Right ventricle myocardium superior (tissue), 1 donor: ENCODE measurements at regions not wholly inside any gene's neighbourhood (a gene's known extent, or its start where the extent isn't known, plus 50 kb on each side); places are given as distances from the start of the nearest gene placed in this dataset.

ENCODE experiments used
- ATAC-seq: fragments of 200-7000 bp; cut with Tn5 transposase; one replicate; pipeline ENCODE4 v1.9.1; 2020; ENCODE audit warnings: mild to moderate bottlenecking; ENCODE audit not compliant: poor library complexity
- DNase-seq: peaks from one replicate; pipeline ENCODE4 v3.0.0-alpha.2; 2020
- intact Hi-C: fragments of 100-400 bp; cut with DNase I; formaldehyde crosslinking; loops from one replicate; pipeline ENCODE4 v1.11.2; 2022
- donor health status: DM: no; HTN: yes; CAD: no; lungs with severe emphysema.

GRCh38 chr11:10622957-10623791 is 54.7 kb upstream of the LYVE1 start:
- intact Hi-C loops: no loop called here
- ATAC-seq: peak; percentile 74
- peak; percentile 66 for DNase-seq

DNA sequence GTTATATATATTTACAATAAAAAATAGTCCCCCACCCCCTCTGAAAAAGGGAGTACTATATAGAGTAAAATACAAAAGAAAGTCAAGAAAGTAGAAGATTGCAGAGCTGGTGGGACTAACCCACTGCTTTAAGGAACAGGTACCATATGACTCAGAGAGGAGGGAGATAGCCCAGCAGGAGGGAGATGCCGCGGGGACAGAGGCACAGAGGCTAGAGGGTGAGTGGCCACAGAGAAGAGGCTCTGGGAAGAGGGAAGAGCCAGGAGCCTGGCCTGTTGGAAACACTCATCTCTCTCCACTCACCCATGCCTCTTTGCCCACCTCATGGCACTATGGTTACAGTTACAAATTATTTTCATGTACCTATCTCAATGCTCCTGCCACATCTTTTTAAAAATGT is 53.6 kb upstream of the LYVE1 start:
- intact Hi-C loops: no loop called here
- DNase-seq (no peak), ATAC-seq (no peak)

DNA sequence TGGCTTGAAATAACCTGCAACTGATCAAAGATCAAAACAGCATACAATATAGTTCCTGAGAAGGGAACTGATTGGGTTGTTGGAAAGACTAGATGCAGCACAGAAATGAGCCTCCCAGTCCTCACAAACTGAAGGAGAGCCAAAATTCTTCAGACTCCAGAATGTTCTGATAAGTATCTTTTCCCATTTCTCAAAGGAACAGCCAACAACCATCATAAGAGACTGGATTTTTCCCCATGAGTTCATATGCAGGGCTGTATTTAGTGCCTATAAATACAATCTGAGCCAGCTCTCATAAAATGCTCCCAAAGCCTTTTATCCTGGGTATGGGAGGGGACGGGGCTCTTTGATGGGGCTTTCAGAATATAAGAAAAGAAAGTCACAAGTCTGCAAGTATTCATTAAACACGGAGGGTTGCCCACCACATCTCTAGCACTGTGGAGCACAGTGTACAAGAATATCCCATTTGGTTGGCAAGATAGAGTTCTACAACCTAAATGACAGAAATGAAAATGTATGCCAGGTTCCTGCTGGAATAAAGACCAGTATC is 50.7 kb upstream of the LYVE1 start:
- ATAC-seq (no peak), DNase-seq (no peak)
- intact Hi-C loops: no loop called here

DNA sequence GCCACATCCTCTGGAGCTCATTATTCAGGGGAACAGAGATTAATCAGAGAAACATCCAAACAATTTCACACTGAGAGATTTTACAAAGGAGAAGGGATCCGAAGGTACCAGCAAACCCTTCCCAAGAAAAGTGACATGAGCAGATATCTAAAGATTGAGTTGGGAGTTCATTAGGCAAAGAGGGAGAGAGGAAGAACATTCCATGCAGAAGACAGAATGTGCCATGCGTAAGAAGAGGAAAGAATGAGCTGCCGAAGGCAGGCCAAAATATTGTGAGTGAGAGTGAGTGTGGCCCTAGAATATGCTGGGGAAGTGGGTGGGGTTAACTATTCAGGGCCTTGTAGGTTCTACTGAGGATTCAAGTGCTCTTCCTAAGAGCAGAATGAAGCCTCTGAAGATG is 50.0 kb upstream of the LYVE1 start:
- ATAC-seq: peak; percentile 22
- DNase-seq: no peak
- intact Hi-C loops: no loop called here
